ENCODE measurements at regions not wholly inside any gene's neighbourhood (a gene's known extent, or its start where the extent isn't known, plus 50 kb on each side); places are given as distances from the start of the nearest gene placed in this dataset.

- TF ChIP-seq CEBPB (IDR thresholded peaks at IDR 0.05; ENCODE audit: low read depth, low read length) (no peak), CTCF (conservative IDR thresholded peaks at IDR 0.05; ENCODE audit: low read depth, low read length) (no peak), POLR2A (IDR thresholded peaks at IDR 0.05; ENCODE audit: low read depth, low read length) (no peak), MAZ (IDR thresholded peaks at IDR 0.05; ENCODE audit: borderline replicate concordance, low read depth, low read length) (no peak), MXI1 (IDR thresholded peaks at IDR 0.05; ENCODE audit: borderline replicate concordance, low read depth, low read length) (no peak), RAD21 (IDR thresholded peaks at IDR 0.05; ENCODE audit: low read length) (no peak), ELK1 (IDR thresholded peaks at IDR 0.05; ENCODE audit: borderline replicate concordance, low read depth, low read length) (no peak), CHD1 (IDR thresholded peaks at IDR 0.05; ENCODE audit: low read depth, low read length) (no peak), RCOR1 (IDR thresholded peaks at IDR 0.05; ENCODE audit: insufficient replicate concordance, low read length) (no peak), FOS (IDR thresholded peaks at IDR 0.05; ENCODE audit: low read depth, low read length) (no peak; the same call in 1 of the 2 replicates), USF2 (IDR thresholded peaks at IDR 0.05; ENCODE audit: low read depth, low read length) (peak; percentile 56; the same call in 1 of the 2 replicates), MAFK (IDR thresholded peaks at IDR 0.05; ENCODE audit: low read depth, low read length) (no peak)
These were observed 520.8 kb upstream of the KIRREL3 start for GRCh38 chr11:127521413-127521812.
